ENCODE measurements at regions not wholly inside any gene's neighbourhood (a gene's known extent, or its start where the extent isn't known, plus 50 kb on each side); places are given as distances from the start of the nearest gene placed in this dataset.

GRCh38 chr7:33810356-33810755 lies 95.0 kb upstream of the BMPER start:
- TF ChIP-seq CTCF (IDR thresholded peaks at IDR 0.05; ENCODE audit: borderline replicate concordance, extremely low read depth, low read length, poor library complexity, severe bottlenecking) (no peak), EZH2 (IDR thresholded peaks at IDR 0.05; ENCODE audit: borderline replicate concordance, low read depth, low read length, severe bottlenecking) (no peak)
